ENCODE measurements at regions not wholly inside any gene's neighbourhood (a gene's known extent, or its start where the extent isn't known, plus 50 kb on each side); places are given as distances from the start of the nearest gene placed in this dataset.

- no peaks in the 10 kb centered on the region for H3K9me3 ChIP-seq (ENCODE audit: control insufficient read depth, insufficient read depth, low read length)
- peaks cover 33% of the 10 kb centered on the region for H3K4me1 ChIP-seq (ENCODE audit: insufficient read depth, low read length)
- no peaks in the 10 kb centered on the region for H3K36me3 ChIP-seq (ENCODE audit: insufficient read depth, low read length)
- H3K9ac ChIP-seq (ENCODE audit: low read depth, low read length): peak overlapping the region; percentile 71
Observed at GRCh38 chr2:64859312-64860212, 129.6 kb upstream of the SLC1A4 start.

GRCh38 chr2:64860276-64860885 lies 128.8 kb upstream of the SLC1A4 start:
- Histone ChIP-seq H3K9ac (ENCODE audit: low read depth, low read length) (peak overlapping the region; percentile 71; the same call in 1 of the 2 replicates), H3K36me3 (ENCODE audit: insufficient read depth, low read length) (no peaks in the 10 kb centered on the region), H3K4me1 (ENCODE audit: insufficient read depth, low read length) (peaks cover 33% of the 10 kb centered on the region), H3K9me3 (ENCODE audit: control insufficient read depth, insufficient read depth, low read length) (no peaks in the 10 kb centered on the region)

GRCh38 chr2:64860936-64861335 lies 128.3 kb upstream of the SLC1A4 start:
- Histone ChIP-seq H3K4me1 (ENCODE audit: insufficient read depth, low read length) (peaks cover 33% of the 10 kb centered on the region), H3K9me3 (ENCODE audit: control insufficient read depth, insufficient read depth, low read length) (no peaks in the 10 kb centered on the region), H3K36me3 (ENCODE audit: insufficient read depth, low read length) (no peaks in the 10 kb centered on the region), H3K9ac (ENCODE audit: low read depth, low read length) (no peak overlapping the region)

- H3K4me1 ChIP-seq (ENCODE audit: insufficient read depth, low read length): peaks cover 32% of the 10 kb centered on the region
- no peak overlapping the region for H3K9ac ChIP-seq (ENCODE audit: low read depth, low read length)
- H3K9me3 ChIP-seq (ENCODE audit: control insufficient read depth, insufficient read depth, low read length): no peaks in the 10 kb centered on the region
- no peaks in the 10 kb centered on the region for H3K36me3 ChIP-seq (ENCODE audit: insufficient read depth, low read length)
Observed at GRCh38 chr2:64861452-64862397, 127.5 kb upstream of the SLC1A4 start.

- peaks cover 24% of the 10 kb centered on the region for H3K4me1 ChIP-seq (ENCODE audit: insufficient read depth, low read length)
- no peak overlapping the region for H3K9ac ChIP-seq (ENCODE audit: low read depth, low read length)
- no peaks in the 10 kb centered on the region for H3K36me3 ChIP-seq (ENCODE audit: insufficient read depth, low read length)
- H3K9me3 ChIP-seq (ENCODE audit: control insufficient read depth, insufficient read depth, low read length): no peaks in the 10 kb centered on the region
Observed at GRCh38 chr2:64862623-64863022, 126.6 kb upstream of the SLC1A4 start.

GRCh38 chr2:64863097-64863820 lies 125.9 kb upstream of the SLC1A4 start:
- no peaks in the 10 kb centered on the region for H3K9me3 ChIP-seq (ENCODE audit: control insufficient read depth, insufficient read depth, low read length)
- peaks cover 18% of the 10 kb centered on the region for H3K4me1 ChIP-seq (ENCODE audit: insufficient read depth, low read length)
- H3K36me3 ChIP-seq (ENCODE audit: insufficient read depth, low read length): no peaks in the 10 kb centered on the region
- H3K9ac ChIP-seq (ENCODE audit: low read depth, low read length): no peak overlapping the region

GRCh38 chr2:64865073-64865830 lies 123.9 kb upstream of the SLC1A4 start:
- Histone ChIP-seq H3K9me3 (ENCODE audit: control insufficient read depth, insufficient read depth, low read length) (no peaks in the 10 kb centered on the region), H3K4me1 (ENCODE audit: insufficient read depth, low read length) (0 out of 2 replicates have a peak, but pooled peaks cover 4% of the 10 kb centered on the region), H3K36me3 (ENCODE audit: insufficient read depth, low read length) (no peaks in the 10 kb centered on the region), H3K9ac (ENCODE audit: low read depth, low read length) (peak overlapping the region; percentile 48)

- H3K36me3 ChIP-seq (ENCODE audit: insufficient read depth, low read length): no peaks in the 10 kb centered on the region
- H3K9me3 ChIP-seq (ENCODE audit: control insufficient read depth, insufficient read depth, low read length): no peaks in the 10 kb centered on the region
- peak overlapping the region; percentile 48; the same call in 1 of the 2 replicates for H3K9ac ChIP-seq (ENCODE audit: low read depth, low read length)
- 0 out of 2 replicates have a peak, but pooled peaks cover 3% of the 10 kb centered on the region for H3K4me1 ChIP-seq (ENCODE audit: insufficient read depth, low read length)
Observed at GRCh38 chr2:64865831-64866345, 123.3 kb upstream of the SLC1A4 start.

- Histone ChIP-seq H3K9ac (ENCODE audit: low read depth, low read length) (no peak overlapping the region), H3K4me1 (ENCODE audit: insufficient read depth, low read length) (0 out of 2 replicates have a peak, but pooled peaks cover 3% of the 10 kb centered on the region), H3K36me3 (ENCODE audit: insufficient read depth, low read length) (no peaks in the 10 kb centered on the region), H3K9me3 (ENCODE audit: control insufficient read depth, insufficient read depth, low read length) (no peaks in the 10 kb centered on the region)
Observed at GRCh38 chr2:64866797-64867196, 122.4 kb upstream of the SLC1A4 start.

- Histone ChIP-seq H3K9me3 (ENCODE audit: control insufficient read depth, insufficient read depth, low read length) (no peaks in the 10 kb centered on the region), H3K9ac (ENCODE audit: low read depth, low read length) (no peak overlapping the region), H3K4me1 (ENCODE audit: insufficient read depth, low read length) (0 out of 2 replicates have a peak, but pooled peaks cover 3% of the 10 kb centered on the region), H3K36me3 (ENCODE audit: insufficient read depth, low read length) (no peaks in the 10 kb centered on the region)
Observed at GRCh38 chr2:64867253-64867996, 121.8 kb upstream of the SLC1A4 start.

GRCh38 chr2:64869126-64869525 lies 120.1 kb upstream of the SLC1A4 start:
- Histone ChIP-seq H3K36me3 (ENCODE audit: insufficient read depth, low read length) (no peaks in the 10 kb centered on the region), H3K9me3 (ENCODE audit: control insufficient read depth, insufficient read depth, low read length) (no peaks in the 10 kb centered on the region), H3K4me1 (ENCODE audit: insufficient read depth, low read length) (peaks cover 1% of the 10 kb centered on the region; the same call in 1 of the 2 replicates), H3K9ac (ENCODE audit: low read depth, low read length) (no peak overlapping the region)

- Histone ChIP-seq H3K4me1 (ENCODE audit: insufficient read depth, low read length) (peaks cover 4% of the 10 kb centered on the region; the same call in 1 of the 2 replicates), H3K36me3 (ENCODE audit: insufficient read depth, low read length) (no peaks in the 10 kb centered on the region), H3K9ac (ENCODE audit: low read depth, low read length) (no peak overlapping the region), H3K9me3 (ENCODE audit: control insufficient read depth, insufficient read depth, low read length) (no peaks in the 10 kb centered on the region)
Observed at GRCh38 chr2:64873472-64873924, 115.7 kb upstream of the SLC1A4 start.
